Dermis microvascular lymphatic vessel endothelial cell (primary cell): ENCODE measurements at regions not wholly inside any gene's neighbourhood (a gene's known extent, or its start where the extent isn't known, plus 50 kb on each side); places are given as distances from the start of the nearest gene placed in this dataset.
"Not testable (repeated sequence)": the region's sequence is repeated elsewhere in the genome, so short reads cannot be mapped to it uniquely, and the experiment has no call there.

Experiments used
- DNase-seq, 2 donors: peaks; one replicate each; pipeline versions ENCODE4 v3.0.0 to v3.0.0-alpha.2; 2010; ENCODE audit warnings: low read depth in 2 of 2

- no peak for DNase-seq
Observed at GRCh38 chr17:22131740-22132139, 439.4 kb downstream of the KCNJ18 start.

DNA sequence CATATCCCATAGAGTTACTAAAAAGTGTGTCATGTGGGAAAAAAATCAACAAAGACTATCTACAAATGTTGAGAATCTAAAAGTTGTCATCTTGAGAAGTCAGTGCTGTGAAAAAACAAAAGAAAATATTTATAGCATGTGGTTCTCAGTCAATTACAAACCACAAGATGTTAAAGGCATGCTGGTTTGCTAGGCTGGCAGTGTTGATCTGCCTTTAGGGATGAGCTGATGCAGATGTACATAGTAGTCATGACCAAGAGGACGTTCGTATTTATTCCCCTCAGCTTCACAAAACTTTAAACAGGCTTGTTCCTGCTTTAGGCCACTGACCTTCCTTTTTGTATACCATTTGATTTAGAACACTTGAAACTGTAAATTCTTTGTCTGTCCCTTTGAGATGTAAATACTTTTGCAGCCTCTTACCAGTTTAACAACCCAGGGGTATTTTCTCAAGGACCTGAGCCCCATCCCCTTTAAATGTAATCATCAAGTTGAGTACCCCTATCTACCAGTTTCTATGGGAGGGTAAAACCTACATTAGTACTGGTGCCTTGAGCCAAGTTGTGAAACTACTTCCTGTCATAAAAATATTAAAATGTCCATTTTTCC is 446.6 kb downstream of the KCNJ18 start:
- no peak for DNase-seq

GRCh38 chr17:22142091-22142490 is 449.8 kb downstream of the KCNJ18 start:
- no peak for DNase-seq

GRCh38 chr17:22145605-22146178 is 453.4 kb downstream of the KCNJ18 start:
- no peak for DNase-seq

- DNase-seq, result no peak
Observed at GRCh38 chr17:22158364-22158763, 466.0 kb downstream of the KCNJ18 start.

GRCh38 chr17:22161376-22161775 is 469.1 kb downstream of the KCNJ18 start:
- DNase-seq, result no peak

GRCh38 chr17:22171631-22172030 is 479.3 kb downstream of the KCNJ18 start:
- DNase-seq, result no peak

- DNase-seq, result no peak
Observed at GRCh38 chr17:22193113-22193512, 500.8 kb downstream of the KCNJ18 start.

GRCh38 chr17:22200187-22200586 is 507.9 kb downstream of the KCNJ18 start:
- not testable (repeated sequence) for DNase-seq

GRCh38 chr17:22202702-22203101 is 510.4 kb downstream of the KCNJ18 start:
- no peak for DNase-seq

GRCh38 chr17:22203208-22203715 is 510.9 kb downstream of the KCNJ18 start:
- no peak for DNase-seq

DNA sequence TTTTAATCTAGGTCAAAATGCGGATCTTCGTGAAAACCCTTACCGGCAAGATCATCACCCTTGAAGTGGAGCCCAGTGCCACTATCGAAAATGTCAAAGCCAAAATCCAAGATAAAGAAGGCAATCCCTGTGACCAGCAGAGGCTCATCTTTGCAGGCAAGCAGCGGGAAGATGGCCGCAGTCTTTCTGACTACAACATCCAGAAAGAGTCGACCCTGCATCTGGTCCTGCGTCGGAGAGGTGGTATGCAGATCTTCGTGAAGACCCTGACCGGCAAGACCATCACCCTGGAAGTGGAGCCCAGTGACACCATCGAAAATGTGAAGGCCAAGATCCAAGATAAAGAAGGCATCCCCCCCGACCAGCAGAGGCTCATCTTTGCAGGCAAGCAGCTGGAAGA is 511.8 kb downstream of the KCNJ18 start:
- not testable (repeated sequence) for DNase-seq

DNA sequence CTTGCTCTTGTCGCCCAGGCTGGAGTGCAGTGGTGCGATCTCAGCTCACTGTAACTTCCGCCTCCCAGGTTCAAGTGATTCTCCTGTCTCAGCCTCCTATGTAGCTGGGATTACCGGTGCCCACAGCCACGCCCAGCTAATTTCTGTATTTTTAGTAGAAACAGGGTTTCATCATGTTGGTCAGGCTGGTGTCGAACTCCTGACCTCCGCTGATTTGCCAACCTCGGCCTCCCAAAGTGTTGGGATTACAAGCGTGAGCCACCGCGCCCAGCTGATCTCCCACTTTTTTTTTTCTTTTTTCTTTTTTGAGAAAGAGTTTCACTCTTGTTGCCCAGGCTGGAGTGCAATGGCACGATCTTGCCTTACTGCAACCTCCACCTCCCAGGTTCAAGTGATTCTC is 517.9 kb downstream of the KCNJ18 start:
- DNase-seq, result not testable (repeated sequence)

DNA sequence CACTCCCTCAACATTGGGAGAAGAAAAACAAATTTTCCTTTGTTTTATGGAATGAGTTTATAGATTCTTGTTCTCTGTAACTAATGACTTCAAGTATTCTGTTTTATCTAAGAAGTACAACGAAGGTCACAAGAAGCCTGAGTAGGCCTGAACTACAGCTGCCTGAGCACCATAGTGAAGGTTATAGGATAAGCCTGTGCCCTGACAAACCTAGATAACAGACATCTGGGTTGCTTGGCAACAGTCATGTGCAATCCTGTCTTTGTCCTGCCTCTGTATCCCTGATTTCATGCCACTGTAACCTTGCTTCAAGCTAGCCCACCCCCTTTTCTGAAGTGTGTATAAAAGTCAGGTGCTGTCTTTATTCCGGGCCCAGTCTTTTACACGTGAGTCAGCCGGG is 520.8 kb downstream of the KCNJ18 start:
- DNase-seq, result not testable (repeated sequence)

DNA sequence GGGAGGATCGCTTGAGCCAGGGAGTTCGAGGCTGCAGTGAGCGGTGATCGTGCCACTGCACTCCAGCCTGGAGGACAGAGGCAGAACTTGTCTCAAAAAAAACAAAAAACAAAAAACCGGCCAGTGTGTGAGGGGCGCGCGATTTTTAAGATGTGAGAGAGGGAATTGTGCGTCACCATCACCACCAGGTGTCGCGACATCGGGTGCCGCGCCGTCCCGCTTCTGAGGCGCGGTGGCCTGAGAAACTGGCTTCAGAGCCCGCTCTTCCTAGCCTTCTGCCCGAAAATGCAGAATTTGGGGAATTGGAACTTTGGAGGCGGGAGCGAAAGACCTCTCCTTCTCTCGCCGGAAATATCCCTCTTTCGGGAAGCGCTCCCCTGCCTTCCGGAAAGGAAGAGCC is 524.8 kb downstream of the KCNJ18 start:
- no peak for DNase-seq

DNA sequence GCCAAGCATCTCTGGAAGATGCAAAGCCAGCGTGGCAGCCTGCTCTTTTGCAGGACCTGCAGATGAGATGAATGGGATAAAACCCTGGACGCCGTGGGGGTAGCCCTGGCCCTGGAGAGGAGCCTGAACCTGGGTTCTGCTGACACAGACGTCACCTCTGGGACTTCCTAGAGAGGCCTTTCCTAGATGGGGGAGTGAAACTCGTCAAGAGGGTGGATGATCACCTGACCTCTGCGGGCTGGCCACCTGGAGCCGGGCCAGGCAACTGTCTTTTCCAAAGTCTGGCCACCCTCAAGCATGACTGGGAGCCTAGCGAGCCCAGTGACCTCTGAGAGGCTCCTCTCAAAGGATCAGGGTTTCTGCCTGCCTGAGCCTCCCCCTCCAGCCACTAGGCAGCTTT is 529.0 kb downstream of the KCNJ18 start:
- DNase-seq, result no peak

- not testable (repeated sequence) for DNase-seq
Observed at GRCh38 chr17:22226477-22226876, 534.2 kb downstream of the KCNJ18 start.

GRCh38 chr17:22226932-22227331 is 534.6 kb downstream of the KCNJ18 start:
- DNase-seq, result not testable (repeated sequence)

- DNase-seq, result not testable (repeated sequence)
Observed at GRCh38 chr17:22227699-22228553, 535.6 kb downstream of the KCNJ18 start.

GRCh38 chr17:22229821-22230220 is 537.5 kb downstream of the KCNJ18 start:
- not testable (repeated sequence) for DNase-seq

GRCh38 chr17:22233382-22233781 is 541.1 kb downstream of the KCNJ18 start:
- no peak for DNase-seq

GRCh38 chr17:22242472-22242871 is 550.1 kb downstream of the KCNJ18 start:
- no peak for DNase-seq
